Left ventricle myocardium superior (tissue), 1 donor: ENCODE measurements at regions not wholly inside any gene's neighbourhood (a gene's known extent, or its start where the extent isn't known, plus 50 kb on each side); places are given as distances from the start of the nearest gene placed in this dataset.

ENCODE experiments used
- ATAC-seq: fragments of 200-7000 bp; cut with Tn5 transposase; one replicate; pipeline ENCODE4 v1.9.1; 2020; ENCODE audit warnings: mild to moderate bottlenecking, moderate library complexity
- DNase-seq: peaks from one replicate; pipeline ENCODE4 v3.0.0-alpha.2; 2020
- intact Hi-C: fragments of 100-400 bp; cut with micrococcal nuclease; formaldehyde crosslinking; loops from one replicate; pipeline ENCODE4 v1.11.0; 2022
- donor health status: DM: no; HTN: yes; CAD: no; lungs with severe emphysema.

DNA sequence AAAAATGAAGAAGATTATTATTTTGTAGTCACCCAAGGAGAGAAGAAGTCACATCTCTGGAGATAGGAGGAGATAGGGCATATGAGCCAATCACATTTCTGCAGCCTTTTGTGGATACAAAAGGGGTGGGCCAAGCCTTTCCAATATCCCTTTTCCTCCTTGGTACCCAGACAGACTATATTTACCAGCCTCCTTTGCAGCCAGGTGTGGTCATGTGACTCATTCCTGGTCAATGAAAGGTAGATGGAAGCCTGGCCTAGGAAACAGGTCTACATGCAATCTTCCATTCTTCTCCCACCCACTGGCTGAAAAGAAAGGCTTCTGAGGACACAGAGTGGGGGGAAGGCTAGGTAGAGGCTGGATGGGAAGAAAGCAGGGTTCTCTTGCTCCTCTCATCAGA is 58.1 kb upstream of the ERG start:
- DNase-seq (no peak), ATAC-seq (no peak)
- intact Hi-C loops: no loop called here

DNA sequence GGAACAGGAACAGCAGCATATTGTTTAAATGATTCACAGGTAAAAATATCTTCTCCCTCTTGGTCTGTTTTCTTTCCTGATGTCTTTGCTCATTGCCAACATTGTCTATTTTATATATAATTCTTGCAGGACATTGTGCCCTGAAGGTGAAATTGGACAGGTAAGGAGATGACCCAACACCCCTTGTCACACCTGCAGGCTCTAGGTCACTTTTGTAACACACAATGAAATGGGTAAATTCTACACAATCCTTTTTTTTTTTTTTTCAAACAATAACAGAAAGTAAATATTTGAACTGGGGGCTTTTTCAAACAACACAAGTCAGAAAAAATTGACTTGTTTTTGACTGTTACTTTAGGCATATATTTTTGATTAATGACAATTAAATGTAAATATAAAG is 62.9 kb upstream of the ERG start:
- ATAC-seq: no peak
- DNase-seq: no peak
- intact Hi-C loops: no loop called here

DNA sequence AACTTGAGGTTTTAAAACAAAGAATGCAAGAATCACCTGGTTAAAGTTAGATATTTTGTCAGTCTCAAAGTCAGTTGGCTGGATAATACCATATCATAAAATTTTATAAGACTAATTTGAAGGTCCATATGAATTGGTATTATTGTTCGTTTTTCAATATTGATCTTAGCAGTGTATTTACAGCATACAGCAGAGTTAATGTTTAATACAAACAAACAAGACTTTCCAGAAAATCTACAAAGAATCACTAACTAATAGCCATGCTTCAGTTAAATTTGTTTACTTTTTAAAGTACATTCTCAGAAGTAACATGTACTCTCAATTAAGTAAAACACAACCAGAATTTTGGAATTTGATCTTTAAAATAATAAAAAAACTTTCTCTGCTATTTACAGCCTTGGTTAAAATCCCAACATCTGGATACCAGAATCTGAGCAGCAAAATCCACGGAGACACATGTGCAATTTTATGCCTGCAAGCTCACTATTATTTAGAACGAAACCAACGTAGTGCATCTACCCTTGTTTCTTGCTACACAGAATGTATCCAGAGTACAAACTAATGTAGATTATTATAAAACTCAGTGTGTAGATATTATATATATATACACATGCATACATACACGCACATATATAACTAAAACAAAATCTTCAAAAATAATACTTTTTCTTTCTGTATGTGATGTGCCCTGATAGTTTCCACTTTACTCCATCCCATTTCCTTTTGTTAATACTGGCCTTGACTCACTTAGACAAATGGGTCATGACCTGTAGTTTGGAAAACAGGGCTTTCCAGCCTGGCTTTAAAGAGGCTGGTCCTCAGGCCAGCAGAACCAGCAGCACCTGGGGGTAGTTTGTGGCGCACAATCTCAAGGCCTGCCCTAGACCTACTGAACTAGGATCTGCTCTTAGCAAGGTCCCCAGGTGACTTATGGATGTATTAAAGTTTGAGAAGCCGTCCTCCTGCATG is 63.6 kb upstream of the ERG start:
- intact Hi-C loops: no loop called here
- no peak for ATAC-seq
- DNase-seq: no peak

DNA sequence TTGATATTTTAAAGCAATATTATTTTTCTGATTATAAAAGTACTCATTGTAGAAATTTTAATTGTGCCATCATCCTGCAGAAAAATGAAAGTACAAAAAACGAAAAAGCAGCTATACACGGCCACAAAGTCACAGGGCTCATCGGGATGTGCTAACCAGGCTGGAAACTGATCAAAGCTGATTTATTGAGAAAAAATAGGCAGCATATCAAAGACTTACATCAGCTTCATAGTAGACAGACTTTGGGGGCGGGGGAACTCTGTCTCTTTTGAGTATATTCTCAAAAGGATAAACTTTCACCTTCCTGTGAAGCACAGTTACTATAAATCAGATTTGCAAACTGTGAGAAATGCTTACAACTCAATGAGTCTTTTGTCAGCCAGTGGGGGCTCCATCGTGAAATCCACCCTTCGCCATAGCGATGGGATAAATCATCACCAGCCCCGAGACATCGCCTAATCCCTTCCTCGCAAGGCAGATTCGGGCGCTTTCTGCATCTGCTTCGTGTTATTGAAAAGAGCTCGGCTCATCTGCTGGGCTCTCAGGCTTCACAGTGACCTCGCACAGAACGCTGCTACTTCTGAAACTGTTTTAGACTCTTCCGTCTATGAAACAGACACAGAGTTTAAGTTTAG is 69.2 kb upstream of the ERG start:
- ATAC-seq (no peak), DNase-seq (no peak)
- intact Hi-C loops: no loop called here

DNA sequence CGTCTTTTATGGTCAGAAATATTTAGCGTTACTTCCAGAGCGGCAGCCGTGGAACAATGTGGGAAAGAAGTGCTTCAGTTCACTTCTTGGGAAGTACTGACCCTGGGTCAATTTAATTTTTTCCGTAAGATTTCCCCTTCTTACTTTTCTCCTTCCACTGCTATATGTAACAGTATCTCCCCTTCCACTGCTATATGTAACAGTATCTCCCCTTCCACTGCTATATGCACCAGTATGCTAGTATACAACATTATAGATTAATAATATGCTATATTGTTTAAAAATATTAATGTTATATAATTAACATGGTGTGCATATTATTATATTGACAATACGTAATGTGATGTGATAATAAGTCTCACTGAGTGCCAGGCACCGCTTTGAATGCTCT is 69.7 kb upstream of the ERG start:
- DNase-seq (no peak), ATAC-seq (no peak)
- intact Hi-C loops: no loop called here

DNA sequence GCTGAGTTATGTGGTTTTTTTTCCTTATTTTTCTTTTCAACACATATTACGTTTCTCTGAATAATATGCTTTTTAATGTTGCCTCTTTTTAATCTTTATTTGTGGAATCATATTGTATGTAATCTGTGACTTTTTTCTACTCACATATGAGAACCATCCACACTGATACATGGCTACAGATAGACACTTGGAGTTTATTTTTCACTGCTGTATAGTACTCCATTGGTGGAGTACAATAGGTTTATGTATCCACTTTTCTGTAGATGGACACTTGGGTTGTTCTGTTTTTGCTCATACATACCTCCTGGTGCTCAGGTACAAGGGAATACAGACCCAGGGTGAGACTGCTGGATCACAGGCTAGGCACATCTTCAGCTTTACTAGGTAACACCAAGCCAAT is 71.5 kb upstream of the ERG start:
- DNase-seq (no peak), ATAC-seq (no peak)
- intact Hi-C loops: no loop called here

DNA sequence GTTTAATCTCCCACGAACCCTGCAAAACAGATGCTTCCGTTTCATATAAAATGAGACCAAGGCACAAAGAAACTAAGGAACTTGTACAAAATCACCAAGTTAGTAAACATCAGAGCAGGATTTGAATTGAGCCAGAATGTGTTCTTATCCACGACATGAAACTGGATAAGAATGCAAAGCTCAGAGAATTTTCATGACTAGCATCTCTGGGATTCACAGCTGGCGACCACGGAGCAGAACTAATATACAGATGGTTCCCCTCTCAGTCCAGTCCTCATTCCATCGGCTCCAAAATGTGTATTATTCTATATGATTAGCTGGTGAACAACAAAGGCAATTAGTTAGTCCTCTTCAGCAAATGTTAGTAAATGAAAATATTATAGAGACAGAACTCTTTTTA is 72.3 kb upstream of the ERG start:
- DNase-seq (no peak), ATAC-seq (no peak)
- intact Hi-C loops: no loop called here

DNA sequence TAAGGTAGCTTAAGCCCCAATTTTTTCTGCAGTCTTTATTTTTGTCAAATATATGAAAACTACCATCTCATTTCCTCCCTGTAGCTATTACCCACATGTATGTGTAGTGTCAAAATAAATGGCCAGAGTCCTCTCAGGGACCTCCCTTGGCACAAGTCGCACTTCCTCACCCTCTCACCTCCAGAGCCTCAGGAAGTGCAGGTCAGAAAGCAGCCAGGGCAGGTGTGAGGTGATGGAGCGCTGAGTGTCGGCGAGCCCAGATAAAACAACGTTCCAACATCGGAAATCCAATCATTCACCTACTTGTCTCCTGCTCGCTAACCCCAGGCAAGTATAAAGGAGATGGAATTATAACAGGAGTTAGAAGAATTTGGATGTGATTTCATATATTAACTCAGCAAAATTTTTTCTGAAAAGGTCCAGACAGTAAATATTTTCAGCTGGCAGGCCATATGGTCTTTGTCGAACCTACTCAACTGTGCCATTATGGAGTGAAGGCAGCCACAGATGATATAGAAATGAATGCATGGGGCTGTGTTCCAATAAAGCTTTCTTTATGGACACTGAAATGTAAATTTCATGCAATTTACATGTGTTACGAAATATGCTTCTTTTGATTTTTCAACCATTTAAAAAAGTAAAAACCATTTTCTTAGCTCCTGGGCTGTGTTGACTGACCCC is 76.8 kb upstream of the ERG start:
- DNase-seq (no peak), ATAC-seq (no peak)
- intact Hi-C loops: no loop called here

DNA sequence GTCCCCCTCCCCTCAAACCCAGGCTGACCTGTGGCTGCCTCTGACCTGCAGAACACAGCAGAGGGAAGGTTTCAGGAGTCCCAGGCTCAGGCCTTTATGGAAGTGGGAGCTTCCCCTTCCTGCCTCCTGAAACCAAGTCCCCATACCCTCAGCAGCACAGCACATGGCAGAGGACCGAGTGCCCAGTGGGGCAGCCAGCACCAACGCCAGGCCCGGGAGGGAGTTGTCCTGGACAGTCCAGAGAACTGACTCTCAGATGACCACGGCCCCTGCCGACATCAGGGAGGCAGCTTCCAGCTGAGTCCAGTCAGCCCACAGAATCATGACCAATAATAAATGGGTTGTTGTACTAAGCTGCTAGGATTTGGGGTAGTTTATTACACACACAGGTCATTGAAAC is 79.6 kb upstream of the ERG start:
- DNase-seq: no peak
- intact Hi-C loops: no loop called here
- no peak for ATAC-seq

DNA sequence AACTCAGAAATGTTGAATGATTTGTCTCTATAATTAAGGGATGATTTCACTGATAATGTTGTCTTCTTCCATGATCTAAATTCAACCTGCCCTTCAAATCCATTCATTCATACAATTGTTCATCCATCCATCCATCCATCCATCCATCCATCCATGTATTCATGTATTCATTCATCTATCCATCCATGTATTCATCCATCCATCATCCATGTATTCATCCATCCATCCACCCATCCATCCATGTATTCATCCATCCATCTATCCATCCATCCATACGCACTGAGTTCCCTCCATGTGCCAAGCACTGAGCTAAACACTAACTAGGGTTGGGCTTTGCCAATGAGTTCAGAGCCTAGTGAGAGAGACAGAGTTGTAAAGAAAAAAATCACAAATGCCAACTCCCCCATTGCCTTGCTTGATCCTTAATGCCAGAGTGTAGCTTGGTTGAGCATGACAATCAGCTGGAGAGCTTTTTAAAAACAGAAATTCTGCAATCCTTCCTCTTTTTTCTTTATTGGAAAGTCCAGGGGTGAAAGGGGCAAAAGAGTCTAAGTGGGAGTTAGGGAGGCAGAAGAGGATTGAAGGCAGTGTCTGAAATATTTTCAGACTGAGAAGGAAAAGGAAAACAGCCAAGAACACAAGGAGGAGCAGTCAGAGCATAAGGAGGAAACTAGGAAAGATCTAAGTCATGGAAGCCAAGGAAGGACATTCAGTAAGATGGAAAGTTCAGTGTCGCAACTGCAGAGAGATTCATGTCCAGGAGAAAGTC is 92.4 kb upstream of the ERG start:
- DNase-seq (no peak), ATAC-seq (no peak)
- intact Hi-C loops: no loop called here

DNA sequence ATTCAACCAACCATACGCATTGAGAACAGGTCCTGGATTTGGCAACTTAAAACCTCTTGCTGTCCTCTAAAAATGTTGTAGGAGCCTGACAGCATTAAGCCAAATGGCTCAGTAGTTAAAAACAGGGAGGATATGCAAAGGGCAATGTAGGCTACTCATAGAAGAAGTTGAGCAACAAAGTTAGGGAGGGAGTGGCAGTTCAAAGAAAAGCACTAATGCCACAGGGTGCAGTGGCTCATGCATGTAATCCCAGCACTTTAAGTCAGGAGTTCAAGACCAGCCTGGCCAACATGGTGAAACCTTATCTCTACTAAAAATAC is 92.9 kb upstream of the ERG start:
- intact Hi-C loops: no loop called here
- no peak for ATAC-seq
- no peak for DNase-seq

DNA sequence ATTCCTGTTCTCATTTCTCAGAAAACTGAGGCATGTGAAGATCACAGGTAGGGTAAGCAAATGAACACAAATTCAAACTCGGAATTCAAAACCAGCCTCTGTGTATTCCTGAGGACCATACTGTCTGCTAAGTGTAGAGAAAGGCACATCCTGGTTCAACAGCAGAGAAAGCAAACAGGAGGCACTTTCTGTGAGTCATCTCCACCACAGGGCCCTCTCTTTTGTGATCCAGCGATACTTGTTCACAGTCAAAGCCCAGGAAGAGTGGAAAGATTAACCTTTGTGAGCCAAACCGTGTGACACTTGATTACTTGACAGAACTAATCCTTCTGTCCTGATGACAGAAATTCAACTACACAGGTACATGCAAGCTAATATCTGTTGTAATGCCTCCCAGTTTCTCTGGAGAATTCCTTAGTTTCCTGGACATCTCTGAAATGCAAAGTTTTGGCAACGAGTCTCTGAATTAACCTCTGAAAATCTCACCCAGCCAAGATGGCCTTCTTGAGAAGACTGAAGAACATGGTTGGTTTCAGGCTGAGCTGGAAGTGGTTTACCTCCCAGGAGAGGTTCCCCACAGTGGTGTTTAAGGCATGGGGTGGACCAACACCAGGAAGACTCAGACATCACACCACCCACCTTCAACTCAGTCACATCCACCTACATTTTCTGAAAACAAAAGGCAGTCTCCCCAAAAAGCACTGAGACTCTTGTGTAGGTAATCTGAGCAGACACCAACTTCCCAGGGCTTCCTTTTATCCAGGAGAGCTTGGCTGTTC is 98.2 kb upstream of the ERG start:
- intact Hi-C loops: no loop called here
- no peak for DNase-seq
- ATAC-seq: no peak

DNA sequence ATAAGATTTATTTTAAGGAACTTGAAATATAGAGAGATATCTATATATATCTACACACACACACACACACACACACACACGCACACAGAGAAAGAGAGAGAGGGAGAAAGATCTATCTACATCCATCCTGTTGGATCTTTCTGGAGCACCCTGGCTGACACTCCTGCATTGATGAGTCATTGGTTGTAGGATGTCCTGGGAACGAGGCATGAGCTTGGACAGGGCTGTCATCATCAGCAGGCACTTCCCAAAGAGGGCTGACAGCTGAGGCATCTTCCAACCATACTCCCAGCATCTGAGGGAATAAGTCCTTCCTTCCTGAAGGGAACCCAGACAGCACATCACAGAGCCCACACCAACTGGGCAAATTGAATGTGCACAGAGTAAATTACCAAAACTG is 99.1 kb upstream of the ERG start:
- intact Hi-C loops: no loop called here
- DNase-seq (no peak), ATAC-seq (no peak)

DNA sequence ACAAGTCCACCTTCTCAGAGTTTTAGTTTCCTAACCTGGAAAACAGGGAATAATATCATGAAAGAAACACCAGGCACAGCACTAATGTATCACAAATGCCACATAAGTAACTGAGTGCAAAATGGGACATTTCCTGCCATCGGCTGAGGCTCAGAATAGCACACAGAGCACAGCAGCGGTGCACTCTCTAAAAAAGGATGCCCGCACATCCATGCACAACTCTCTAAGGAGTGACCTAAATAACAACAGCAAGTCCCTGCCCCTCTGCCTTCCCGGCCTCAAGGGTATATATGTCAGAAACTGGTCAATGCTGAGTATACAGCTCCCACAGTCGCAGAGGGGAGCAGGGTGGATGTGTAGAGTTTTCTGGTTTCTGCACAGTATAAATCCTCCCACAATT is 100.1 kb upstream of the ERG start:
- no peak for ATAC-seq
- intact Hi-C loops: no loop called here
- DNase-seq: no peak

DNA sequence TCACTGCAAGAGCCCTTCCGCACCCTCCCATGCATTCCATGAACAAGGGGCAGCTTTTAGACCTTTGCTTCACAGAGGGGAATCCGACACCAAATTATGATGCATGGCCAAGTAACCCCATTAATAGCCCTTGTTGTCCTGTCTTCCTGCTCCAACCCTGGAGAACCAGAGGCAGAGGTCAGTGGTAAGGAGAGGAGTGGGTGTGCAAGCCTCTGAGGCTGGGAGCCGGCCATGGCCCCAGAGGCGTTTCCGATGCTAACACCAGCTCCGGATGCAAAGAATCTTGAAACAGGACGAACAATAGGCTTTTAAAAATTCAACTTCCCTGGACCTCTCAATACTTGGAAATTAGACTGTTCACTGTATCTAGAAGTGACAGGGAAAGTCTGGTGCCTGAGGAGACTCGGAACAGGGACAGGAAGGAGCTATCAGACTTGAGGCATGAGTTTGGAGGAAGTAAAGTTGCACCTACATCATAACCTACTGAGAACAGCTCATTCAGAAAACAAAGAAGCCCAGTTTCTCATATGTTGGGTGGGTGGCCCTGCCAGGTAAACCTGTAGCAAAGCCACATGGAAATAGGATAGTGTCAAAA is 101.2 kb upstream of the ERG start:
- DNase-seq (no peak), ATAC-seq (no peak)
- intact Hi-C loops: no loop called here

DNA sequence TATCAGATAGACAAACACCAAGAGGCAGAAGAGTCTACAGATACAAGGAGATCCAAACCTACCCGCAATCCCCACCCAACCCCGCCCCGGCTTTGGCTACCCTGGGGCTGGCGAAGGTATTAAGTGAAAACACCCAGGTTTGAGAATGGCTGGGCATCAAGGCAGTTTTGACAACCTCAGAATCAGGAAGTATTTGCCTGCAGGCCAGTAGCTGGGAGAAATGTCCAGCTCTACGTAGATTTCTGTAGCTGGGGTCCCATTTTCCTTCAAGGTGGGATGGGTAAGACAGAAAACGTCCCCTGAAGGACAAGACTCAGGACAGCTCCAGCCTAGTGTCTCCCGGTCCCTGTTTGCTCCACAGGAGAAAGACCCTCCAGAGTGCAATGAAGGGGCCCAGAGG is 101.8 kb upstream of the ERG start:
- intact Hi-C loops: no loop called here

DNA sequence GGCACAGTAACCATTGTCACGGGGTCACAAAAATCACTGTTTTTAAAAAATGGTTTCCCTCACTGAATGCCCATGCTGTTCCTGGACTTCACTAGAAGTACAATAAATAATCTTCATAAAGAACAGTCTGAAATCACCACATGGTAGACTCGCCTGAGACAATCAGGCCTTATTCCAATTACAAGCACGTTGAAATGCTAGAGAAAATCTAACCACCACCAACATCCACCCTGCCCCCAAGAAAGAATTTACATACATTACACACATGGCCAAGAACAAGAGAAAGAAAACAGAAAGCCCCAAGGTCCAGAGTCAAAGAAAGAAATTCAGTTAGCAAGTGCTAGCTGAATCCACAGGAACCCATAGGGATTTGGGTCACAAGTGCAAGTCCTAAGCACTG is 107.0 kb upstream of the ERG start:
- intact Hi-C loops: no loop called here
- no peak for ATAC-seq

More for the DNA sequence above, 101.8 kb upstream of the ERG start:
- DNase-seq (no peak), ATAC-seq (no peak)

DNA sequence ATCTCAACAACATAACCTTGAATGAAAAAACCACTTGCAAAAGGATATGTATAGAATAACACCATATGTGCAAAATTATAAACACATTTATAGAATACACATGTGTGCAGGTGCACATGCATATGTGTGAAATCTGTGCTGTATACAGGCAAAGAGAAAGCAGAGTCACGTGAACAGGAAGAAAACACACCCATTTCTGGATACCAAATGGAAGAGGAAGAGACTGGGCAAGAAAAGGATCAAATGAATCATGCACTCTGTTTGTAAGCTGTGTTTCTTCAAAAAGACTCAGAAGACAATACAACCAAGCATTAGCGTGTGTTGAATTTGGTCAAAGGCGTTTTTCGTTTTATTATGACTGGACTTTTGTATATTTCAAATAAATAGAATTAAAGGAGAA is 111.3 kb upstream of the ERG start:
- no peak for ATAC-seq
- intact Hi-C loops: no loop called here
- DNase-seq: no peak

More for the DNA sequence above, 107.0 kb upstream of the ERG start:
- no peak for DNase-seq
